ENCODE measurements at regions not wholly inside any gene's neighbourhood (a gene's known extent, or its start where the extent isn't known, plus 50 kb on each side); places are given as distances from the start of the nearest gene placed in this dataset.

DNA sequence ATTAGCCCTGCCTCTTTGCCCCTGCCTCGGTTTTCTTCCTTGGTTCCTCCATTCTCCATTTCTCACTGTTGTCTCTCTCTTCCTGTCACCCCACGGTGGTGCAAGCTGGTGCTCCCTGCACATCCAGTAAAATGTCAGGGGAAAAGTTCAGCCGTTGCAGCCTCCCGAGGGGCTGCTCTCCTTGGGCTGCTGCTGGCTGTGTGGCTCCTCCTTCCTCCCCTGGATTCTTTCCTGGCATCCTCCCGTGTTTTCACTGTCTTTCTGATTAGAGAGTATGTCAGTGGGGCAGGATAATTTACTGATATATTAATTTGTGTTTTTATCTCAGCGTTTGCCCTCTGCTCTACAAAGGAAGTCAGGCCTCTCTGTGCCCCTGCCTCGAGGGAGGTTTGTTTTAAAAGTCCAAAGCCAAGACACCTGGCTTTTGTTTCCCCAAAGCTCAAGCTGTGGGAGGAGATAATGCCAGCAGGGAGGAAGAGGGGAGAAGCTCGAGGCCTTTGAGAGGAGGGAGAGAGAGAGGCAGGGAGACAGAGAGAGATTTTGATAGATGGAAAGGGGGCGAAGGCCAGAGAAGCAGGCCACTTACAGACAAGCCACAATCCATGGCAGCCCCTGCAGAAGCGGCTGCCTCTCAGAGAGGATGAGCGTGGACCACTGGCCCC lies 150.3 kb upstream of the NR2F2 start:
- DNase-seq (ENCODE audit: low spot score in 2 of 2): no peak
- no peaks in the 10 kb centered on the region for H3K27me3 ChIP-seq
- no peaks in the 10 kb centered on the region for H3K9me3 ChIP-seq
- no peak overlapping the region for H3K27ac ChIP-seq
- no peak for TF ChIP-seq POLR2A (IDR thresholded peaks at IDR 0.05)
- TF ChIP-seq, protein P1, sequence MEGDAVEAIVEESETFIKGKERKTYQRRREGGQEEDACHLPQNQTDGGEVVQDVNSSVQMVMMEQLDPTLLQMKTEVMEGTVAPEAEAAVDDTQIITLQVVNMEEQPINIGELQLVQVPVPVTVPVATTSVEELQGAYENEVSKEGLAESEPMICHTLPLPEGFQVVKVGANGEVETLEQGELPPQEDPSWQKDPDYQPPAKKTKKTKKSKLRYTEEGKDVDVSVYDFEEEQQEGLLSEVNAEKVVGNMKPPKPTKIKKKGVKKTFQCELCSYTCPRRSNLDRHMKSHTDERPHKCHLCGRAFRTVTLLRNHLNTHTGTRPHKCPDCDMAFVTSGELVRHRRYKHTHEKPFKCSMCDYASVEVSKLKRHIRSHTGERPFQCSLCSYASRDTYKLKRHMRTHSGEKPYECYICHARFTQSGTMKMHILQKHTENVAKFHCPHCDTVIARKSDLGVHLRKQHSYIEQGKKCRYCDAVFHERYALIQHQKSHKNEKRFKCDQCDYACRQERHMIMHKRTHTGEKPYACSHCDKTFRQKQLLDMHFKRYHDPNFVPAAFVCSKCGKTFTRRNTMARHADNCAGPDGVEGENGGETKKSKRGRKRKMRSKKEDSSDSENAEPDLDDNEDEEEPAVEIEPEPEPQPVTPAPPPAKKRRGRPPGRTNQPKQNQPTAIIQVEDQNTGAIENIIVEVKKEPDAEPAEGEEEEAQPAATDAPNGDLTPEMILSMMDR (IDR thresholded peaks at IDR 0.05): no peak
- no peak for TF ChIP-seq POLR2AphosphoS5 (IDR thresholded peaks at IDR 0.05)
- intact Hi-C loops (cut with DNase I; ENCODE audit: low total_unique reads): no loop called here
- no peaks in the 10 kb centered on the region for H3K4me1 ChIP-seq
- H3K4me3 ChIP-seq: no peak overlapping the region
- no peaks in the 10 kb centered on the region for H3K36me3 ChIP-seq

DNA sequence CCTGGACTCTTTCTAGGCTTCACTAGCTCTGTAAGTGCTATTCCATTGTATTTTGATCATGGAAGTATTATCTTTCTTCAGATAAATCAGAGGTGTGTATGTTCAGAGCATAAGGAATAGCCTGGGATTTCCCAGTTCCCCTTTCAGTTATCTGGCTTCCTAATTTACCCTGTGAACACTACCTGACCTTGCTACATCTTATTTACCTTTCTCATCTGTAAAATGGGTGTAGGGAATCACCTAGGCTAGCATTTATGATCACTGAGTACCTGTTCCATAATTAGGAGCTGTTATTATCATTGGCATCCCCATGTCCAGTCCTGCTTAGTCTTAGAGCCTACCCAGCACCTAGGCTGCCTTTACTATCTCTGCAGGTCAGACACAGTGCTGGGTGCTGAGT lies 149.3 kb upstream of the NR2F2 start:
- Histone ChIP-seq H3K36me3 (no peaks in the 10 kb centered on the region), H3K4me1 (no peaks in the 10 kb centered on the region), H3K27me3 (no peaks in the 10 kb centered on the region), H3K9me3 (no peaks in the 10 kb centered on the region), H3K27ac (peak overlapping the region; percentile 40 to 83), H3K4me3 (peak overlapping the region in 1 of 3 donors; percentile 40)
- TF ChIP-seq POLR2A (IDR thresholded peaks at IDR 0.05): no peak
- DNase-seq (ENCODE audit: low spot score in 2 of 2): no peak
- intact Hi-C loops (cut with DNase I; ENCODE audit: low total_unique reads): no loop called here

DNA sequence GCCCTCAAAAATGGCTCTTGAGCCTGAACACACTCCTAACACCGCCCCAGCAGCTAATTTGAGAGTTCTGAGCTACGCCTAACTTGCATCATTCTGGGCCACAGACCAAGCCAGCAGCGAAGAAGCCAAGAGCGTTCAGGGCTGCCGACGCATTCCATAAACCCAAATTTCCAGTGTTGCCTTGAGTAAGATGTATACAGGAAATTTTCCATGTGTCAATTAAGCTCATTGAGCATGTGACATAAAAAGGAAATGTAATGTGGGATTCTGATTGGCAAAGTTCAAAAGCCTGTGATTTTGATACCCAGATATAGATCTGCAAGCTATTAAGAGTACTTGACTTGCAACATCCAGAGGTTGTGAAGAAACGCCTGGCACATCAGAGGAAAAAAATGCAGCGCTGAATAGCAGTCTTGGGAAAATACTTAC lies 148.6 kb upstream of the NR2F2 start:
- intact Hi-C loops (cut with DNase I; ENCODE audit: low total_unique reads): no loop called here
- H3K4me3 ChIP-seq: peak overlapping the region in 1 of 3 donors; percentile 40
- peak overlapping the region; percentile 40 to 83 for H3K27ac ChIP-seq
- no peaks in the 10 kb centered on the region for H3K36me3 ChIP-seq
- H3K4me1 ChIP-seq: no peaks in the 10 kb centered on the region
- H3K27me3 ChIP-seq: no peaks in the 10 kb centered on the region
- H3K9me3 ChIP-seq: no peaks in the 10 kb centered on the region
- DNase-seq (ENCODE audit: low spot score in 2 of 2): peak in 1 of 2 donors; percentile 32
- peak in 2 of 3 donors; percentile 19 to 61 for TF ChIP-seq POLR2AphosphoS5 (IDR thresholded peaks at IDR 0.05)
- TF ChIP-seq POLR2A (IDR thresholded peaks at IDR 0.05): no peak
- TF ChIP-seq, protein P1 (IDR thresholded peaks at IDR 0.05): no peak

DNA sequence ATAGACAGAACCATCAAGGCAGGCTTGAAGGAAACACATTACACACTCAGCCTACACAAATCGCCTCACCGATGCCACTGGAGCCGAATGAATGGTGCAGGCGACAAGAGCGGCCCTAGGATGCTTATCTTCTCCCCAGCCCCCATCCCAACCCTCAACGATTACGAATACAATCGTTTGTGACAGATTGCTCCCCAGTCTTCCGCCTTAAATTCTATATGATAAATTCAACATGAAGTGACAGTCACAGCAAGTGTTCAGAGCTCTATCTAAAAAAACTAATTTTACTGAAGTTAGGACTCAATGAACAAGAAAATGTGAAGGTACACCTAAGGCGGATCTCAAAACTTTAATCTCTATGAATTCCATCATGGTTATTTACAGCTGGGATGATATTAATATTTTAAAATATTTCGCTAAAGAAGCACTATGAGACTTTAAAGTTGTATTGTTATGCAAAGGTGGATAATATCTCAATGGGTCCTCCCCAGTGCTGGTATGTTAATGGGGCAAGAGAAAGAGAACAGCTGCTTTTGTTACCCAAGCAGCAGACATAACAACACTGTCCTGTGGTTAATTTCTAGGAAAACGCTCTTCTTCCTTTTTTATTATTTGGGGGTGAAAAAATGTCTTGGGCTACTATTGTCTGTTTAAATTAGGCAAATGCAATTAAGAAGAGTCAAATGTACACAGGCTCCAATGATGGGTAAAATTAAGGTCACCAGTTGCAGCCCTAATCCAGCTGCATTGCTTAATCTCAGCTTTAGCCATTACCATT lies 147.6 kb upstream of the NR2F2 start:
- intact Hi-C loops (cut with DNase I; ENCODE audit: low total_unique reads): no loop called here
- no peaks in the 10 kb centered on the region for H3K27me3 ChIP-seq
- H3K4me3 ChIP-seq: no peak overlapping the region
- H3K36me3 ChIP-seq: no peaks in the 10 kb centered on the region
- TF ChIP-seq POLR2A (IDR thresholded peaks at IDR 0.05): no peak
- TF ChIP-seq POLR2AphosphoS5 (IDR thresholded peaks at IDR 0.05): no peak
- TF ChIP-seq, protein P1 (IDR thresholded peaks at IDR 0.05): no peak
- H3K27ac ChIP-seq: peak overlapping the region; percentile 27 to 83
- H3K4me1 ChIP-seq: no peaks in the 10 kb centered on the region
- DNase-seq (ENCODE audit: low spot score in 2 of 2): no peak
- H3K9me3 ChIP-seq: no peaks in the 10 kb centered on the region

DNA sequence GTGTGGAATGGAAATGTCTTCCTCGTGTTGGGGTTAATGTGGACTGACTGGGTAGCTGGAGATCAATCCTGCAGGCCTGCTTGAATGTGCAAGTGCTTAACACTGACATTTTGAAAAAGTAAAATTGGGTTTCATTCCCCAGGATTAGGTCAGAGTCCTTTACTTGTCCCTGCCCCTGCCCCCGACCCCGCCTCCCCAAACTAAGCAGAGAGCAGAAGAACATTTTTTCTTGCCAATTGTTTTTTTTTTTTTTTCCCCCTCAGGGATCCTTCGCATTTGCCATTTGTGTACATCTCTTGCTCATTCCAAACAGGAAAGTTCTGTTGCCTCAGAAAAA lies 147.0 kb upstream of the NR2F2 start:
- TF ChIP-seq POLR2AphosphoS5 (IDR thresholded peaks at IDR 0.05) (no peak), POLR2A (IDR thresholded peaks at IDR 0.05) (no peak)
- TF ChIP-seq, protein P1 (IDR thresholded peaks at IDR 0.05): no peak
- Histone ChIP-seq H3K4me3 (no peak overlapping the region), H3K27ac (no peak overlapping the region), H3K27me3 (no peaks in the 10 kb centered on the region), H3K9me3 (no peaks in the 10 kb centered on the region), H3K36me3 (no peaks in the 10 kb centered on the region), H3K4me1 (no peaks in the 10 kb centered on the region)
- intact Hi-C loops (cut with DNase I; ENCODE audit: low total_unique reads): no loop called here
- DNase-seq (ENCODE audit: low spot score in 2 of 2): no peak
